ENCODE measurements at regions not wholly inside any gene's neighbourhood (a gene's known extent, or its start where the extent isn't known, plus 50 kb on each side); places are given as distances from the start of the nearest gene placed in this dataset.
"Not testable (repeated sequence)": the region's sequence is repeated elsewhere in the genome, so short reads cannot be mapped to it uniquely, and the experiment has no call there.

DNA sequence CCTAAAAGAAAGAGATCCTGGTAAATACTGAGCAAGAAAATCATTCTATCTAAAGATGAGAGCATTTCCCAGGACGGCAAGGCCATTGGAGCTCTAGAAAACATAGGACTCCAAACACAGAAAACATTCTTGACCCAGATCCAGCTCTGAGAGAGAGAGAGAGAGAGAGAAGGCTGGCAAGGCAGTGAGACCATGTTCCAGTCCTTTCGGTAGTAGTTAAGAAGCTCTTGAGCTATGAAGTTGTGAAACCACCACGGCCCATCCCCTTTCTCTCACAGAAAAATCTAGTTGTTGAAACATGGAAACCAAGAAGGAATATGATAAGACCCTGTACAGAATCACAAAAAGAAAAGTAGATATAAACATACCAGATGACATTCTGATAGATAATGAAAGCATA, 212.4 kb upstream of the NPSR1 start:
- no peak for ATAC-seq
- intact Hi-C loops (cut with DNase I, micrococcal nuclease) = no loop called here

DNA sequence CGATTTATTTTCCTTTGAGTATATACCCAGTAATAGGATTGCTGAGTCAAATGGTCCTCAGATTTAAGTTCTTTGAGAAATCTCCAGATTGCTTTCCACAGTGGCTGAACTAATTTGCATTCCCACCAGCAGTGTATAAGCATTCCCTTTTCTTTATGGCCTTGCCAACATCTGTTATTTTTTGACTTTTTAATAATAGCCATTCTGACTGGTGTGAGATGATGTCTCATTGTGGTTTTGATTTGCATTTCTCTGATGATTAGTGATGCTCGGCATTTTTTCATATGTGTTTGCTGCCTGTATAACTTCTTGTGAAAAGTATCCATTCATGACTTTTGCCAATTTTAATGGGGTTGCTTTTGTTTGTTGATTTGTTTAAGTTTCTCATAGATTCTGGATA, 209.5 kb upstream of the NPSR1 start:
- ATAC-seq; DNase-seq; intact Hi-C loops (cut with DNase I, micrococcal nuclease): not testable (repeated sequence)

More for the DNA sequence above, 212.4 kb upstream of the NPSR1 start:
- DNase-seq = no peak

DNA sequence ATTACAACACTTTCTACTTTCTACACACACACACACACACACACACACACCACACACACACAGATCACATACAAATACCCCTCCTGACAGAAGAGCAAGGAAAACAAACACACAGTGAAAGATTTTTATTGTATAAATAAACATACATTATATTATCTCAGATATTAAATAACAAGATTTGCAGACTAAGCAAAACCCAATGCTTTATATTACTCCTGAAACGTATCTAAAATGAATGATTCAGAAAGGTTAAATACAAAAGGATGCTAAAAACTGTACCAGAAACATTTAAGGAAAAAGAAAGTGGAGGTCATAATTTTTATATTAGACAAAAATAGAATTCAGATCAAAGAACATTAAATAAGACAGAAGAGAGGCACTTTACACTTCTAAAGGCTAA, 208.3 kb upstream of the NPSR1 start:
- ATAC-seq = no peak
- intact Hi-C loops (cut with DNase I, micrococcal nuclease) = no loop called here
- no peak for DNase-seq

DNA sequence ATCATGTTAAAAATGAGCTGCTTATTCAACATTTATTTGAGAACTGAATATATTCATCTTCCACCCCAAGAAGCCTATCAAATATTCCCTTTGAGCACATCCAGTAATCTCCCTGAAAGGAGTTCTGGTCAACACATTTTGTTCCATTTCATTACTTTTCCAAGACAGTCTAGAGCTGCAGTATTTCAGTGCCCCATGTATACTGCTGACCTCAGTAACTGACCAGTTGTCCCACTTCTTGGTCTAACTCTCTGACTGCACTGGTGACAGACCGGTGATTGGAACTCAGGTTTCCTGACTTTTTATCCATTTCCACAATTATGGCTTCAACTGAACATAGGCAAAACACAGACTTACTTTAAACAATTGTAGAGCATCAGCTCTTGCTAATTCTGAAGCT, 206.8 kb upstream of the NPSR1 start:
- intact Hi-C loops (cut with DNase I, micrococcal nuclease) = no loop called here
- DNase-seq (no peak), ATAC-seq (no peak)

DNA sequence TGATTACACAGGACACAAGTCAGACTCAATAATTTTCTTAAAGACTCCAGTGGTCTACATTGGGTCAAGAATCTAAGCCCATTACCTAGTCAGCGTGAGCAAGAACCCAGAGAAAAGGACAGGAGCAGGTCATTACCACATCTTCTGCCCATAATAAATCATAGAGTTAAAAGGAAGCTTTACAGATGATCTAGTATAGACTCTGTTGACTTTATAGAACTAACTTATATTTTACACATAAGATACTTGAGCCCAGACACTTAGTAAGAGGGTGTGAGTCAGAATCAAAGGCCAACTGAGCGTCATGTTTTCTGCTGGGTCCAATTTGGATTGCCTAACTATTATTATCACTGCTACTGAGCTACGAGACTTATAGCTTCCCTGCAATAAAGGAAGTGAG, 206.1 kb upstream of the NPSR1 start:
- DNase-seq (no peak), ATAC-seq (no peak)
- intact Hi-C loops (cut with DNase I, micrococcal nuclease) = no loop called here

GRCh38 chr7:34452363-34452762, 205.7 kb upstream of the NPSR1 start:
- ATAC-seq = no peak
- no peak for DNase-seq
- intact Hi-C loops (cut with DNase I, micrococcal nuclease) = no loop called here

DNA sequence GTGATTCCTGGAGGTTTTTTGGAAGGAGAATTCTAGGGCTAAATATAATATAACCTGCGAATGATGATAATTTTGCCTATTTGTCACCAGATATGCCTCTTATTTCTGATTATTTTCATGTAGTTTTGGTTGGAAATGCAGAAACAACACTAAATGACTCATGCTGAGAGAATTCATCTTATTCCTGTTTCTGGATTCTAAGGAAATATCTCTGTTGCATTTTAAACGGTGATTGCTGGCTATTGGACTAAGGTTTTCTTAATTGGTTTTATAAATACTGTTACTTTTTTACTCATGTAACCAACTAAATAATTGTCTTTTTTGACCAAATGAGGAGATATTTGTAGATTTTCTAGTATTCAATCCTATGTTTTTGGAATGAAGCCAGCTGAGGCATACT, 204.9 kb upstream of the NPSR1 start:
- ATAC-seq = no peak
- intact Hi-C loops (cut with DNase I, micrococcal nuclease) = no loop called here

GRCh38 chr7:34454381-34454780, 203.6 kb upstream of the NPSR1 start:
- ATAC-seq (no peak), DNase-seq (no peak)
- intact Hi-C loops (cut with DNase I, micrococcal nuclease) = no loop called here

More for the DNA sequence above, 204.9 kb upstream of the NPSR1 start:
- no peak for DNase-seq

GRCh38 chr7:34457329-34457728, 200.7 kb upstream of the NPSR1 start:
- intact Hi-C loops (cut with DNase I, micrococcal nuclease) = no loop called here
- no peak for DNase-seq
- no peak for ATAC-seq

DNA sequence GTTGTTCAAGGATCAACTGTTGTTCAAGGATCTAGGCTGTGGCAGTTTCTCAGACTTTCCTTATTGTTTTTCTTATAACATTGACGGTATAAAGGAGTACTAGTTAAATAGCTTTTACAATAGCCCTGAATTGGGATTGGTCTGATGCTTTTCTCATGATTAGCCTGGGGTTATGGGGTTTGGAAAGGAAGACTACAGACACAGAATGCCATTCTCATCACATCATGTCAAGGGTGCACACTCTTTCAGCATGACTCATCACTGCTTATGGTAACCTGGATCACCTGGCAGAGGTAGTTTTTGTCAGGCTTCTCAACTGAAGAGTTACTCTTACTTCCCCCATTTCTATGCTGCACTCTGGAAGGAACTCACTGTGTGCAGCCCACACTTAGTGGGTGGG, 194.2 kb upstream of the NPSR1 start:
- no peak for ATAC-seq
- no peak for DNase-seq
- intact Hi-C loops (cut with DNase I, micrococcal nuclease) = no loop called here

GRCh38 chr7:34471844-34472243, 186.2 kb upstream of the NPSR1 start:
- no peak for ATAC-seq
- intact Hi-C loops (cut with DNase I, micrococcal nuclease) = no loop called here
- no peak for DNase-seq

GRCh38 chr7:34486371-34486770, 171.6 kb upstream of the NPSR1 start:
- intact Hi-C loops (cut with DNase I, micrococcal nuclease) = no loop called here
- ATAC-seq (no peak), DNase-seq (no peak)

- intact Hi-C loops (cut with DNase I, micrococcal nuclease) = no loop called here
- DNase-seq = no peak
- no peak for ATAC-seq
Observed at GRCh38 chr7:34487391-34488115, 170.5 kb upstream of the NPSR1 start.

DNA sequence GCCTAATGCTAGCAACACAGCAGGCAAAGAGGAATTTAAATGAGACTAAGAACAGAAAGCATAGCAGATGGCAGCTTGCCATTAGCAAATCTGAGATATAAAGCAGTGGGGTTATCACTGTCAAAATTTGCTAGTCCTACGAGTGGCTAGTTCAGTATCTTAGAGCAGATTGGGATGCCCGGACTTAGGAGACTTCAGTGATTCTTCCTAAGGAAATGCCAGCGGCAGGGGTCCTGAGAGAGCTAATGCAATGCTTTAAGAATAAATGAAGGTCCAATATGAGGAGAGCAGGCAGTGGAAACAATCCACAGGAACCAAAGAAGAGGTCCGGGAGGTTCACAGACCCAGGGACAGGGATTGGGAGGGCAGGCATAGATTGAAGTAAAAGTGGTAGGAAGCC, 169.3 kb upstream of the NPSR1 start:
- DNase-seq (no peak), ATAC-seq (no peak)
- intact Hi-C loops (cut with DNase I, micrococcal nuclease) = no loop called here

- ATAC-seq (no peak), DNase-seq (no peak)
- intact Hi-C loops (cut with DNase I, micrococcal nuclease) = no loop called here
Observed at GRCh38 chr7:34491899-34492298, 166.1 kb upstream of the NPSR1 start.

- intact Hi-C loops (cut with DNase I, micrococcal nuclease) = no loop called here
- DNase-seq (no peak), ATAC-seq (no peak)
Observed at GRCh38 chr7:34493752-34494151, 164.3 kb upstream of the NPSR1 start.

GRCh38 chr7:34497153-34497777, 160.8 kb upstream of the NPSR1 start:
- intact Hi-C loops (cut with DNase I, micrococcal nuclease) = no loop called here
- no peak for ATAC-seq
- no peak for DNase-seq

- intact Hi-C loops (cut with DNase I, micrococcal nuclease) = no loop called here
- ATAC-seq (no peak), DNase-seq (no peak)
Observed at GRCh38 chr7:34501156-34501555, 156.9 kb upstream of the NPSR1 start.

GRCh38 chr7:34507191-34507590, 150.8 kb upstream of the NPSR1 start:
- intact Hi-C loops (cut with DNase I, micrococcal nuclease) = no loop called here
- DNase-seq = no peak
- ATAC-seq = no peak

DNA sequence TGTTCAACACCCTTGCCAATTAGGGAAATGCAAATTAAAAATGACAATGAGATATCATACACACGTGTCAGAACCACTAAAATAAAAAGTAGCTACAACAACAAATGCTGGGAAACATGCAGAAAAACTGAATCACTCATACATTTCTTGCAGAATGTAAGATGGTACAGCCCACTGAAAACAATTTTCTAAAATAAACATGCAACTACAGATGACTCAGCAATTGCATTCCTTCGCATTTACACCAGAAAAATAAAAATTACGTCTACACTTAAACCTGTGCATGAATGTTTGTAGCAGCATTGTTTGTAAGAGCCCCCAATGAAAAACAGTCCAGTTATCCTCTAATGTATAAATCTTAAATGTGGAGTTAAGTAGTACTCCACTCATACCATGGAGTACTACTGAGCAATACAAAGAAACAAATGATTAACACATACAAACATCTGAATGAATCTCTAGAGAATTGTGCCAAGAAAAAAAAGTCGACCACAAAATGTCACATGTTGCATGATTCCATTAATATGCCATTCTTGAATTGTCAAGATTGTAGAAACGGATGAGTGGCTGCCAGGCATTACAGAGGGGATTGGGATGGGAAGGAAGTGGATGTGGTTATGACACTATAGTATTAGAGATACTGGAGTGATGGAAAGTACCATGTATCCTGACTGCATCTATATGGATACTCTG, 134.6 kb upstream of the NPSR1 start:
- ATAC-seq (no peak), DNase-seq (no peak)
- intact Hi-C loops (cut with DNase I, micrococcal nuclease) = no loop called here

Measured in left colon (tissue), 2 donors.